GM23338 (cell line): ENCODE measurements at regions not wholly inside any gene's neighbourhood (a gene's known extent, or its start where the extent isn't known, plus 50 kb on each side); places are given as distances from the start of the nearest gene placed in this dataset.

Experiments used
- ATAC-seq: fragments of 200-7000 bp; cut with Tn5 transposase; 3 replicates; pipeline ENCODE4 v1.9.1; 2020
- DNase-seq: peaks from one replicate; pipeline ENCODE4 v3.0.0-alpha.2; 2015; ENCODE audit warnings: low spot score
- H2AFZ ChIP-seq: fragments of 200-600 bp; sonication (generic); 2 replicates; pipeline ENCODE4 v1.8.0; 2016; ENCODE audit warnings: antibody characterized with exemption, mild to moderate bottlenecking, moderate library complexity
- H3F3A ChIP-seq: fragments of 200-600 bp; sonication (generic); replicated peaks from 2 replicates; pipeline ENCODE4 v1.8.0; 2017; ENCODE audit warnings: antibody characterized with exemption, mixed run types, low read depth
- H3K27ac ChIP-seq: fragments of 200-600 bp; sonication (generic); 2 replicates; pipeline ENCODE4 v1.6.1; 2016; ENCODE audit warnings: low read depth
- H3K27me3 ChIP-seq: fragments of 200-600 bp; sonication (generic); 2 replicates; pipeline ENCODE4 v1.8.0; 2016; ENCODE audit warnings: mild to moderate bottlenecking, mixed run types, moderate library complexity; ENCODE audit not compliant: insufficient read depth
- H3K36me3 ChIP-seq: fragments of 200-600 bp; sonication (generic); 2 replicates; pipeline ENCODE4 v1.8.0; 2016; ENCODE audit warnings: mild to moderate bottlenecking; ENCODE audit not compliant: insufficient read depth
- H3K4me1 ChIP-seq: fragments of 200-600 bp; sonication (generic); 2 replicates; pipeline ENCODE4 v1.8.0; 2016; ENCODE audit warnings: mild to moderate bottlenecking, moderate library complexity; ENCODE audit not compliant: insufficient read depth
- H3K4me2 ChIP-seq: fragments of 200-600 bp; sonication (generic); 2 replicates; pipeline ENCODE4 v1.7.1; 2017; ENCODE audit warnings: mixed run types
- H3K4me3 ChIP-seq: fragments of 200-600 bp; sonication (generic); 2 replicates; pipeline ENCODE4 v1.6.1; 2016; ENCODE audit warnings: mixed run types
- H3K79me2 ChIP-seq: fragments of 200-600 bp; sonication (generic); replicated peaks from 2 replicates; pipeline ENCODE4 v1.8.0; 2017; ENCODE audit warnings: mild to moderate bottlenecking; ENCODE audit not compliant: insufficient read depth
- H3K9me2 ChIP-seq: fragments of 200-600 bp; sonication (generic); 2 replicates; pipeline ENCODE4 v1.8.0; 2017; ENCODE audit not compliant: insufficient read depth
- H4K20me1 ChIP-seq: fragments of 200-600 bp; sonication (generic); replicated peaks from 2 replicates; pipeline ENCODE4 v1.8.0; 2017; ENCODE audit warnings: mild to moderate bottlenecking; ENCODE audit not compliant: insufficient read depth
- H3K27ac Mint-ChIP-seq: 2 replicates; pipeline ENCODE4 v1.8.0; 2020; ENCODE audit warnings: inconsistent platforms, mild to moderate bottlenecking, moderate library complexity, mixed read lengths
- H3K27me3 Mint-ChIP-seq: 3 replicates; pipeline ENCODE4 v1.8.0; 2022; ENCODE audit warnings: low read depth, mild to moderate bottlenecking, moderate library complexity, mixed read lengths, inconsistent platforms; ENCODE audit not compliant: insufficient read depth, poor library complexity
- H3K36me3 Mint-ChIP-seq: 3 replicates; pipeline ENCODE4 v1.8.0; 2021; ENCODE audit warnings: low read depth, mild to moderate bottlenecking, inconsistent platforms, moderate library complexity, mixed read lengths
- H3K4me1 Mint-ChIP-seq: 3 replicates; pipeline ENCODE4 v1.8.0; 2020; ENCODE audit warnings: mild to moderate bottlenecking, inconsistent platforms, mixed read lengths
- H3K4me3 Mint-ChIP-seq: 3 replicates; pipeline ENCODE4 v1.8.0; 2021; ENCODE audit warnings: moderate library complexity, mild to moderate bottlenecking, inconsistent platforms, mixed read lengths
- H3K9me3 Mint-ChIP-seq: 3 replicates; pipeline ENCODE4 v1.8.0; 2020; ENCODE audit warnings: moderate library complexity, mild to moderate bottlenecking, inconsistent platforms, mixed read lengths
- CREB1 ChIP-seq: fragments of 250-450 bp; sonication (Bioruptor Pico); IDR thresholded peaks from 2 replicates; pipeline ENCODE4 v1.5.0; 2020; ENCODE audit warnings: low read depth, mild to moderate bottlenecking, moderate library complexity
- CTCF ChIP-seq, 2 experiments: fragments of 200-600 bp in 1 of 2; sonication (generic) in 1 of 2; conservative IDR thresholded peaks; 2 replicates each; pipeline versions ENCODE4 v1.5.1 to v1.6.1; 2016 to 2017; ENCODE audit warnings: antibody characterized with exemption in 2 of 2, low read depth in 2 of 2, mild to moderate bottlenecking in 2 of 2, moderate library complexity in 1 of 2
- ETS1 ChIP-seq: IDR thresholded peaks from 2 replicates; pipeline ENCODE4 v1.6.1; 2016; ENCODE audit warnings: antibody characterized with exemption
- EZH2 ChIP-seq: fragments of 200-600 bp; sonication (generic); IDR thresholded peaks from one replicate; pipeline ENCODE4 v1.8.0; 2017; ENCODE audit warnings: antibody characterized with exemption, mild to moderate bottlenecking, low read depth; ENCODE audit not compliant: unreplicated experiment
- EZH2phosphoT487 ChIP-seq: fragments of 200-600 bp; sonication (generic); IDR thresholded peaks from one replicate; pipeline ENCODE4 v1.8.1; 2018; ENCODE audit warnings: antibody characterized with exemption; ENCODE audit not compliant: unreplicated experiment
- JUNB ChIP-seq: IDR thresholded peaks from one replicate; pipeline ENCODE4 v1.6.1; 2016; ENCODE audit warnings: antibody characterized with exemption; ENCODE audit not compliant: unreplicated experiment
- NANOG ChIP-seq: IDR thresholded peaks from 2 replicates; pipeline ENCODE4 v1.6.1; 2016; ENCODE audit warnings: antibody characterized with exemption, borderline replicate concordance
- POLR2AphosphoS5 ChIP-seq: IDR thresholded peaks from 2 replicates; pipeline ENCODE4 v1.6.1; 2016; ENCODE audit warnings: antibody characterized with exemption, low read depth
- STAT1 ChIP-seq: IDR thresholded peaks from one replicate; pipeline ENCODE4 v1.6.1; 2016; ENCODE audit warnings: antibody characterized with exemption; ENCODE audit not compliant: unreplicated experiment
- ZNF114 ChIP-seq: fragments of 250-450 bp; sonication (Bioruptor Pico); IDR thresholded peaks from 2 replicates; pipeline ENCODE4 v1.5.0; 2020; ENCODE audit warnings: mild to moderate bottlenecking, moderate library complexity
- ZNF331 ChIP-seq: fragments of 250-450 bp; sonication (Bioruptor Pico); IDR thresholded peaks from 2 replicates; pipeline ENCODE4 v1.5.0; 2020; ENCODE audit warnings: low read depth, mild to moderate bottlenecking, moderate library complexity
- ZNF462 ChIP-seq: fragments of 250-450 bp; sonication (Bioruptor Pico); IDR thresholded peaks from 2 replicates; pipeline ENCODE4 v1.5.0; 2020; ENCODE audit warnings: mild to moderate bottlenecking, moderate library complexity

- DNase-seq: no peak
Measured at GRCh38 chr2:8316356-8316755, 365.5 kb upstream of the ID2 start.

More at GRCh38 chr2:8316356-8316755, 365.5 kb upstream of the ID2 start:
- Histone ChIP-seq H3K36me3 (no peaks in the 10 kb centered on the region), H4K20me1 (no peaks in the 10 kb centered on the region), H3K9me2 (peaks cover 15% of the 10 kb centered on the region; the same call in 1 of the 2 replicates), H3K4me1 (peaks cover 11% of the 10 kb centered on the region), H3F3A (no peaks in the 10 kb centered on the region), H3K79me2 (no peaks in the 10 kb centered on the region), H3K4me2 (no peak overlapping the region), H2AFZ (no peak overlapping the region), H3K4me3 (no peak overlapping the region), H3K27ac (no peak overlapping the region), H3K27me3 (no peaks in the 10 kb centered on the region)
- Mint-ChIP-seq H3K4me3 (no peak overlapping the region), H3K36me3 (no peaks in the 10 kb centered on the region), H3K27me3 (peaks cover 4% of the 10 kb centered on the region), H3K27ac (no peak overlapping the region; the same call in 1 of the 2 replicates), H3K4me1 (peaks cover 15% of the 10 kb centered on the region), H3K9me3 (peaks cover 7% of the 10 kb centered on the region)
- TF ChIP-seq ZNF114 (CRISPR knock-in tag): no peak
- TF ChIP-seq ETS1: no peak
- TF ChIP-seq CTCF (conservative IDR thresholded peaks at IDR 0.05; ENCODE audit: low read depth in 2 of 2): no peak
- no peak for TF ChIP-seq POLR2AphosphoS5
- TF ChIP-seq ZNF331 (CRISPR knock-in tag): no peak
- TF ChIP-seq EZH2phosphoT487: no peak
- no peak for TF ChIP-seq EZH2
- no peak for TF ChIP-seq JUNB
- no peak for TF ChIP-seq ZNF462 (CRISPR knock-in tag)
- TF ChIP-seq STAT1: no peak
- TF ChIP-seq NANOG: no peak
- no peak for TF ChIP-seq CREB1 (CRISPR knock-in tag)
- ATAC-seq: no peak
